ENCODE measurements at regions not wholly inside any gene's neighbourhood (a gene's known extent, or its start where the extent isn't known, plus 50 kb on each side); places are given as distances from the start of the nearest gene placed in this dataset.

DNA sequence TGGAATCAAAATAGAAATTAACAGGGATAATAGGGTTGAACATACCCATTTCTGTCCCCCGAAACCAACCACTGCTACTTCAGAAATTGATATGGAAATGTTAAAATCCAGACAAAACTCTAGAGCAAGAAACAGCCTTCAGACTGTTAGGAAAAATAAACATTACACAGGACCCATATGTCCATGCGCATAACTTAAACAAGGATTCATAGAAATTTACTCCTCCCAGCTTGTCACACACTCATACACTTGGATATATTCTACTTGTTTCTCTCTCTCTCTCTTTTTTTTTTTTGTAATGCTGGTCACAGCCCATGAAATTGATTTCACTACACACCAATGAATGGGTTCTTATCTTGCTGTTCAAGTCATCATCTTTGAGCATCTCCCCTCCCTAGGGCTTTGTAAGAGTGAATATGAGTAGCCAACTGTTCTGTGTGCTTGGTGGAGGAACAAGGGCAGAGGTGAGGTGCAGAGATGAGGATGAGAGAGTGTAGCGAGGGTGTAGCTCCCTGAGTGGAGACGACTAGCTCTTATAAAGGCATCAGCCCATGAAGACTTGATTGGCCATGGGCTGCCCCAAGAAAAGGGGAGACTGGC, 61.8 kb upstream of the MLN start:
- no peak for TF ChIP-seq POLR2A (IDR thresholded peaks at IDR 0.05)
- TF ChIP-seq, protein P1, sequence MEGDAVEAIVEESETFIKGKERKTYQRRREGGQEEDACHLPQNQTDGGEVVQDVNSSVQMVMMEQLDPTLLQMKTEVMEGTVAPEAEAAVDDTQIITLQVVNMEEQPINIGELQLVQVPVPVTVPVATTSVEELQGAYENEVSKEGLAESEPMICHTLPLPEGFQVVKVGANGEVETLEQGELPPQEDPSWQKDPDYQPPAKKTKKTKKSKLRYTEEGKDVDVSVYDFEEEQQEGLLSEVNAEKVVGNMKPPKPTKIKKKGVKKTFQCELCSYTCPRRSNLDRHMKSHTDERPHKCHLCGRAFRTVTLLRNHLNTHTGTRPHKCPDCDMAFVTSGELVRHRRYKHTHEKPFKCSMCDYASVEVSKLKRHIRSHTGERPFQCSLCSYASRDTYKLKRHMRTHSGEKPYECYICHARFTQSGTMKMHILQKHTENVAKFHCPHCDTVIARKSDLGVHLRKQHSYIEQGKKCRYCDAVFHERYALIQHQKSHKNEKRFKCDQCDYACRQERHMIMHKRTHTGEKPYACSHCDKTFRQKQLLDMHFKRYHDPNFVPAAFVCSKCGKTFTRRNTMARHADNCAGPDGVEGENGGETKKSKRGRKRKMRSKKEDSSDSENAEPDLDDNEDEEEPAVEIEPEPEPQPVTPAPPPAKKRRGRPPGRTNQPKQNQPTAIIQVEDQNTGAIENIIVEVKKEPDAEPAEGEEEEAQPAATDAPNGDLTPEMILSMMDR (IDR thresholded peaks at IDR 0.05): no peak
- 79 to 94% methylated on average over 4 of the region's 4 CpGs for WGBS, 2 donors
- no peak overlapping the region for H3K4me3 ChIP-seq (ENCODE audit: low read depth, poor library complexity, severe bottlenecking)
- intact Hi-C loops (cut with DNase I; ENCODE audit: low total_unique reads): no loop called here
- no peak for DNase-seq (ENCODE audit: low spot score in 2 of 2)

DNA sequence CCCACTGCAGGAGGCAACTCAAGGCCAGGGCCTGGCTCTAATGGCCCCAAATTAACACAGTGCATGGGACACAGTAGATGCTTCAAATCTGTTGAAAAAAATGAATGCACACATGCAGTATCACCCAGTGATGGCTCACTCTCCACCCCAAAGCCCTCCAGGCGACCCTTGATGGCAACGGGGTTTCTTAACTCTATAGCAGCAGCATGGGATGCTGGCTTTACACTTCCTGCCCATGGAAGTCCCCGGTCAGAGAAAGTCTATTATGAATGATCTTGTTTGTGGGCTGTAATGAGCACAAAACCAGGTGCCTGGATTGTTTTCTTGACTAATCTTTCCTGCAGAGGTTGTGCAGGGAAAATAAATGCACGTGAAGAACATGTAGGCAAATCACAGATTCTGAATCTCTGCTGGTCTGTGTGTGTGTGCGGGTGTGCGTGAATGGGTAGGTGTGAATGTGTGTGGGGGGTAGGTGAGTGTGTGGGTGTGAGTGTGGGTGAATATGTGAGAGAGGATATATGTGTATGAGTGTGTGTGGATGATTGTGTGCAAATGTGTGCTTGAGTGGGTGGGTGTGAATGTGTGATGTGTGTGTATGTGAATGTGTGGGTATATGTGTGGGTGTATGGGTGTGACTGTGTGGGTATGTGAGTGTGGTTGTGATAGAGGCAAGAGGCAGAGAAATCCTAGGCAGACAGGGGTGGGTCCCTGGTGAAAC, 60.1 kb upstream of the MLN start:
- 82 to 83% methylated on average over 6 of the region's 6 CpGs for WGBS, 2 donors
- DNase-seq (ENCODE audit: low spot score in 2 of 2): no peak
- intact Hi-C loops (cut with DNase I; ENCODE audit: low total_unique reads): no loop called here
- H3K4me3 ChIP-seq (ENCODE audit: low read depth, poor library complexity, severe bottlenecking): no peak overlapping the region
- TF ChIP-seq, protein P1 (IDR thresholded peaks at IDR 0.05): no peak
- TF ChIP-seq POLR2A (IDR thresholded peaks at IDR 0.05): no peak

DNA sequence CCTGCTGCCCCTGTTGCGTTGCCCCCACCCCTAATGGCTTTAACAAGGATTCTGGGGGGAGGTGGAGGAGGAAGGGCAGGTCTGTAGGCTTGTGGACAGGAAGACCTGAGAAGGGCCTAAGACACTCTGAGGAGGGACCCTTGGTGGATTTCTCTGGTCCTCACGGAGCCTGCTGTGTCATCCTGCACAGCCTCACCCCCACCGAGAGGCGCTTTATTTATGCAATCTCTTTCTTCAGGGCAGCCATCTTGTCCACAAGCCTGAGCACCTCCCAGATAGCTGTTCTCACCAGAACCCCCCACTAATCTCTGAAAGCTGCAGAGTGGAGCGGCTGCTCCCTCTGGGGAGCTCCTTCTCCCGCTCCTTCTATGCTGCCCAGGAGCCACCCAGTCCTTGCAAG, 59.3 kb upstream of the MLN start:
- DNase-seq (ENCODE audit: low spot score in 2 of 2): no peak
- no peak overlapping the region for H3K4me3 ChIP-seq (ENCODE audit: low read depth, poor library complexity, severe bottlenecking)
- no peak for TF ChIP-seq POLR2A (IDR thresholded peaks at IDR 0.05)
- TF ChIP-seq, protein P1 (IDR thresholded peaks at IDR 0.05): no peak
- WGBS, 2 donors: 93 to 94% methylated on average over 6 of the region's 6 CpGs
- intact Hi-C loops (cut with DNase I; ENCODE audit: low total_unique reads): no loop called here

DNA sequence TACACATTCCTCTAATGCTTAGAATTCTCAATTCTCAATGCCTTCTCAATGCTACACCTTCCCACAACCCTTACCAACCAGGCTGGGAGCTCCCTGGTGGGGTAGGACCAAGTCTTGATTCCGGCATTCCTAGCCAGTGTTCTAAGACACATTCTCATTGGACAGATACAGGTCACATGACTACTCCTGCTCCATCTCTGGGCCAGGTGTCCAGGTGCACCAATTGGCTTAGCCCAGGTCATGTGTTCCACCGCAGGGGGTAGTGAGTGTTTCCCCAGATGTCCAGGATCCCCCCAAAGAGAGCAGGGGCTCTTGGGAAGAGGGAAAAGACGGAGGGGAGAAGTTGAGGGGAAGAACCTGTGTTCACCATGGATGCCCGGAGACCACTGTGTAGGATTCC, 58.7 kb upstream of the MLN start:
- WGBS, 2 donors: 90 to 100% methylated on average over 4 of the region's 4 CpGs
- no peak for TF ChIP-seq POLR2A (IDR thresholded peaks at IDR 0.05)
- TF ChIP-seq, protein P1 (IDR thresholded peaks at IDR 0.05): no peak
- DNase-seq (ENCODE audit: low spot score in 2 of 2): no peak
- intact Hi-C loops (cut with DNase I; ENCODE audit: low total_unique reads): no loop called here
- no peak overlapping the region for H3K4me3 ChIP-seq (ENCODE audit: low read depth, poor library complexity, severe bottlenecking)

DNA sequence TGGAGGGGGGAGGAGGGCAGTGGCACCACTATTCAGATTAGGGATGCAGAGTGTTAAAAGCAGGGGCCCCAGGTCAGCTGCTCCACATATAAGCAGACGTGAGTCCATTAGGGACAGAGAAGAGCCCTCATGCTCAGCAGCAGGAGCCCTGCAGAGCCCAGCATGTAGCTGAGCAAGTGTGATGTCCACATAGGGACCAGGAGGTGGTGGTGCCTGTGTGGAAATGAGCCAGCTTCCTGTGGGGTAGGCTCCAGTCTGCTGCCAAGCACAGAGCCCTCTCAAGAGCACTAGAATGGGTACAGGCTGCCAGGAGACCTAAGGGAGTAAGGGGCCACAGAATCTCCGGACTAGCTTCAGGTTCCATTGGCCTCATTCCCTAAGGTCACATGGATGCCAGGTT, 57.9 kb upstream of the MLN start:
- TF ChIP-seq POLR2A (IDR thresholded peaks at IDR 0.05): no peak
- TF ChIP-seq, protein P1 (IDR thresholded peaks at IDR 0.05): no peak
- no peak overlapping the region for H3K4me3 ChIP-seq (ENCODE audit: low read depth, poor library complexity, severe bottlenecking)
- 69 to 75% methylated on average over 2 of the region's 2 CpGs for WGBS, 2 donors
- no peak for DNase-seq (ENCODE audit: low spot score in 2 of 2)
- intact Hi-C loops (cut with DNase I; ENCODE audit: low total_unique reads): no loop called here

Data from lower leg skin (tissue), 4 donors.